ENCODE measurements at regions not wholly inside any gene's neighbourhood (a gene's known extent, or its start where the extent isn't known, plus 50 kb on each side); places are given as distances from the start of the nearest gene placed in this dataset.

DNA sequence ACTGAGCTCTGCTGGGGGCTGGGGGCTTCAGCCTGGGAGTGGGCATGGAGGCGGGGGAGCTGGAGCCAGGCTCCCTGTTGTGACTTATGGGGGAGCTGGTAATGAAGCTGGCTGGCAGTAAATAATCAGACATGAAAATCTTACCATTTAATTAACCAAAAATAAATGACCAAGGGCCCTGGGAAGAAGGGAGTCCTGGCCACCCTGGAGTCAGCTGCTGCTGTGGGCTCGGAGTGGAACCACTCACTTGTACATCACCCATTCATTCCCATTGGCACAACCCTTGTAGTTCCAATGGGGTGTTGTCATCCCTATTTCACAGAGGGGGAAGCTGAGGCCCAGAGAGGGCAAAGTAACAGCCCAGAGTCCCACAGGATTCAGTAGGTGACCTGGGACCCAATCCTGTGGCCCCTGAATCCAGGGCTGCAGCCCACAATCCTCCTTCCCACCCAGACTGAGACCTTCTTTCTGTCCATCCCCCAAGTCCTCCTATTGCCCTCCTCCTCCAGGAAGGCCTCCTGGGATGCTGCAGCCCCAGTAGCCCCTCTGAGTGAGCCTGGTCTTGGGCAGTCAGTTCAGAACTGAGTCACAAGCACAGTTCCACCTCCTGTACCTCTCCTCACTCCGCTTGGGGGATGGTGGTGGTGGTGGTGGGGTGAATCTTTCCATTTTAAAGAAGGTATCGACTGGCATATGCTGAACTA, 259.4 kb upstream of the MVB12B start:
- TF ChIP-seq POLR2A (IDR thresholded peaks at IDR 0.05; ENCODE audit: borderline replicate concordance, extremely low read depth, insufficient read depth, insufficient read length) (no peak), POLR2AphosphoS5 (IDR thresholded peaks at IDR 0.05; ENCODE audit: low read depth, low read length) (no peak)
- TF ChIP-seq, protein P1, sequence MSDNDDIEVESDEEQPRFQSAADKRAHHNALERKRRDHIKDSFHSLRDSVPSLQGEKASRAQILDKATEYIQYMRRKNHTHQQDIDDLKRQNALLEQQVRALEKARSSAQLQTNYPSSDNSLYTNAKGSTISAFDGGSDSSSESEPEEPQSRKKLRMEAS (IDR thresholded peaks at IDR 0.05), result no peak
- intact Hi-C loops (cut with micrococcal nuclease), result no loop called here
- Histone ChIP-seq H3K79me2 (ENCODE audit: insufficient read depth, low read length) (no peaks in the 10 kb centered on the region), H3K9me3 (ENCODE audit: control insufficient read depth in 1 of 2, insufficient read depth in 1 of 2, low read depth in 1 of 2, low read length in 2 of 2) (no peaks in the 10 kb centered on the region), H3K9me2 (ENCODE audit: insufficient read depth) (no peaks in the 10 kb centered on the region), H3K4me3 (replicated peaks in 1 of 2; ENCODE audit: low read depth in 1 of 2, low read length in 2 of 2) (no peak overlapping the region), H3K36me3 (ENCODE audit: control insufficient read depth in 1 of 2, insufficient read depth in 2 of 2, low read length in 2 of 2) (no peaks in the 10 kb centered on the region), H3K27ac (ENCODE audit: low read depth, low read length) (no peak overlapping the region), H2AFZ (ENCODE audit: low read depth, low read length, poor library complexity, severe bottlenecking) (no peak overlapping the region), H3K27me3 (ENCODE audit: insufficient read depth, low read length) (no peaks in the 10 kb centered on the region), H4K20me1 (ENCODE audit: insufficient read depth) (no peaks in the 10 kb centered on the region), H3K4me1 (ENCODE audit: control insufficient read depth in 1 of 2, insufficient read depth in 2 of 2, low read length in 2 of 2) (no peaks in the 10 kb centered on the region), H3K9ac (ENCODE audit: low read length) (no peak overlapping the region), H3K4me2 (ENCODE audit: low read length) (no peak overlapping the region)
- CTCF ChIA-PET, result no interaction called here
- RAD21 ChIA-PET (ENCODE audit: low non-redundant PET in 1 of 2, low total read pairs in 2 of 2, uncharacterized antibody in 2 of 2, unreplicated experiment in 2 of 2), result no interaction called here
- no peak for ATAC-seq
- POLR2A ChIA-PET, result no interaction called here
- no TSS peak for BruUV-seq (replicated peaks)
- DNase-seq (ENCODE audit: low read depth, low spot score), result no peak

DNA sequence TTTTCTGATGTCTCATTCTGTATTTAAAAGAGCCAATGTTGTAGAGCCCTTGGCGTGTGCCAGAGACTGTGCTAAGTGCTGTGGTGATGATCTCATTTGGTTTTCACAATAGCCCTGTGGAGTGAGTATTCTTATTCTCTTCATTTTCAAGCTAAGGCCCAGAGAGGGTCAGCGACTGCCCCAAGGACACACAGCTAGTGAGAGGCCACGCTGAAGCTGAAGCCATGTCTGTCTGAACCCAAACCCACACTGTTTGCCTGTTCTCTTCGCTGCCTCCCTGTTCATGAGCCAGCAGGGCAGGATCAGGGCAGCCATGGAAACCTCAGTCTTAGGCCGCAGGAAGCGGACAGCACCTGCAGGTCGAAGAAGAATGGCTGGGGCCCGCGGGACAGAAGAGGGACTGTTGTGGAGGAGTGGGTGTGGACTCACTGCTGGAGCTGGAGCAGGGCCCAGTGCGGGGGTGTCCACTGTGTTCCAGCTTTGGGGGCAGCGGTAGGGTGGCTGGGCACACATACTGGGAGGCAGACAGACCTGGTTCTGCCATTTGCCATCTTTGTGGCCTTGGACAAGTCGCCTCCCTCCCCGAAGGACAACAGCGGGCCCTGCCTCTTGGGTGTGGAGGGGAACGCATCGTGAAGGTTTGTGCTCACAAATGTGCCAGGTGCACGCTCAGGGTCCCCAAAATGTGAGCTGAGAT, 257.9 kb upstream of the MVB12B start:
- H3K27me3 ChIP-seq (ENCODE audit: insufficient read depth, low read length), result no peaks in the 10 kb centered on the region
- no peak overlapping the region for H2AFZ ChIP-seq (ENCODE audit: low read depth, low read length, poor library complexity, severe bottlenecking)
- H3K4me3 ChIP-seq (replicated peaks in 1 of 2; ENCODE audit: low read depth in 1 of 2, low read length in 2 of 2), result no peak overlapping the region
- no peak for DNase-seq (ENCODE audit: low read depth, low spot score)
- H3K4me1 ChIP-seq (ENCODE audit: control insufficient read depth in 1 of 2, insufficient read depth in 2 of 2, low read length in 2 of 2), result no peaks in the 10 kb centered on the region
- H3K36me3 ChIP-seq (ENCODE audit: control insufficient read depth in 1 of 2, insufficient read depth in 2 of 2, low read length in 2 of 2), result no peaks in the 10 kb centered on the region
- ChIA-PET POLR2A (no interaction called here), RAD21 (ENCODE audit: low non-redundant PET in 1 of 2, low total read pairs in 2 of 2, uncharacterized antibody in 2 of 2, unreplicated experiment in 2 of 2) (no interaction called here), CTCF (interaction anchor here (0.5 kb wide), 1 partner anchor 96 kb away, joined by 3 read pairs; no protein-coding TSS in a partner anchor)
- H3K27ac ChIP-seq (ENCODE audit: low read depth, low read length), result no peak overlapping the region
- intact Hi-C loops (cut with micrococcal nuclease), result no loop called here
- TF ChIP-seq SRF (IDR thresholded peaks at IDR 0.05; ENCODE audit: low read depth), result no peak
- no peak for TF ChIP-seq SP1 (IDR thresholded peaks at IDR 0.05; ENCODE audit: low read depth)
- TF ChIP-seq POLR2AphosphoS5 (IDR thresholded peaks at IDR 0.05; ENCODE audit: low read depth, low read length), result no peak
- TF ChIP-seq ZNF274 (IDR thresholded peaks at IDR 0.05; ENCODE audit: low read depth, low read length), result no peak
- TF ChIP-seq, protein P2, sequence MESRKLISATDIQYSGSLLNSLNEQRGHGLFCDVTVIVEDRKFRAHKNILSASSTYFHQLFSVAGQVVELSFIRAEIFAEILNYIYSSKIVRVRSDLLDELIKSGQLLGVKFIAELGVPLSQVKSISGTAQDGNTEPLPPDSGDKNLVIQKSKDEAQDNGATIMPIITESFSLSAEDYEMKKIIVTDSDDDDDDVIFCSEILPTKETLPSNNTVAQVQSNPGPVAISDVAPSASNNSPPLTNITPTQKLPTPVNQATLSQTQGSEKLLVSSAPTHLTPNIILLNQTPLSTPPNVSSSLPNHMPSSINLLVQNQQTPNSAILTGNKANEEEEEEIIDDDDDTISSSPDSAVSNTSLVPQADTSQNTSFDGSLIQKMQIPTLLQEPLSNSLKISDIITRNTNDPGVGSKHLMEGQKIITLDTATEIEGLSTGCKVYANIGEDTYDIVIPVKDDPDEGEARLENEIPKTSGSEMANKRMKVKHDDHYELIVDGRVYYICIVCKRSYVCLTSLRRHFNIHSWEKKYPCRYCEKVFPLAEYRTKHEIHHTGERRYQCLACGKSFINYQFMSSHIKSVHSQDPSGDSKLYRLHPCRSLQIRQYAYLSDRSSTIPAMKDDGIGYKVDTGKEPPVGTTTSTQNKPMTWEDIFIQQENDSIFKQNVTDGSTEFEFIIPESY (IDR thresholded peaks at IDR 0.05; ENCODE audit: extremely low read depth, insufficient replicate concordance, low read length), result no peak
- no peak for TF ChIP-seq TCF7L2 (IDR thresholded peaks at IDR 0.05; ENCODE audit: borderline replicate concordance, extremely low read depth, insufficient read depth, insufficient read length)
- no peak for TF ChIP-seq ZFX (IDR thresholded peaks at IDR 0.05)
- no peak for TF ChIP-seq EZH2phosphoT487 (IDR thresholded peaks at IDR 0.05; ENCODE audit: borderline replicate concordance)
- TF ChIP-seq POLR2A (IDR thresholded peaks at IDR 0.05; ENCODE audit: borderline replicate concordance, extremely low read depth, insufficient read depth, insufficient read length), result no peak
- TF ChIP-seq, protein P3, sequence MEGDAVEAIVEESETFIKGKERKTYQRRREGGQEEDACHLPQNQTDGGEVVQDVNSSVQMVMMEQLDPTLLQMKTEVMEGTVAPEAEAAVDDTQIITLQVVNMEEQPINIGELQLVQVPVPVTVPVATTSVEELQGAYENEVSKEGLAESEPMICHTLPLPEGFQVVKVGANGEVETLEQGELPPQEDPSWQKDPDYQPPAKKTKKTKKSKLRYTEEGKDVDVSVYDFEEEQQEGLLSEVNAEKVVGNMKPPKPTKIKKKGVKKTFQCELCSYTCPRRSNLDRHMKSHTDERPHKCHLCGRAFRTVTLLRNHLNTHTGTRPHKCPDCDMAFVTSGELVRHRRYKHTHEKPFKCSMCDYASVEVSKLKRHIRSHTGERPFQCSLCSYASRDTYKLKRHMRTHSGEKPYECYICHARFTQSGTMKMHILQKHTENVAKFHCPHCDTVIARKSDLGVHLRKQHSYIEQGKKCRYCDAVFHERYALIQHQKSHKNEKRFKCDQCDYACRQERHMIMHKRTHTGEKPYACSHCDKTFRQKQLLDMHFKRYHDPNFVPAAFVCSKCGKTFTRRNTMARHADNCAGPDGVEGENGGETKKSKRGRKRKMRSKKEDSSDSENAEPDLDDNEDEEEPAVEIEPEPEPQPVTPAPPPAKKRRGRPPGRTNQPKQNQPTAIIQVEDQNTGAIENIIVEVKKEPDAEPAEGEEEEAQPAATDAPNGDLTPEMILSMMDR (IDR thresholded peaks at IDR 0.05 in 2 of 3, conservative IDR thresholded peaks at IDR 0.05 in 1 of 3; ENCODE audit: borderline replicate concordance in 1 of 3, insufficient read depth in 1 of 3, low read depth in 2 of 3, low read length in 2 of 3), result no peak
- no peak for TF ChIP-seq EGR1 (IDR thresholded peaks at IDR 0.05; ENCODE audit: low read depth)
- H3K9me3 ChIP-seq (ENCODE audit: control insufficient read depth in 1 of 2, insufficient read depth in 1 of 2, low read depth in 1 of 2, low read length in 2 of 2), result no peaks in the 10 kb centered on the region
- ATAC-seq, result no peak
- H3K9me2 ChIP-seq (ENCODE audit: insufficient read depth), result no peaks in the 10 kb centered on the region
- no peaks in the 10 kb centered on the region for H4K20me1 ChIP-seq (ENCODE audit: insufficient read depth)
- H3K79me2 ChIP-seq (ENCODE audit: insufficient read depth, low read length), result no peaks in the 10 kb centered on the region
- H3K4me2 ChIP-seq (ENCODE audit: low read length), result no peak overlapping the region
- BruUV-seq (replicated peaks), result no TSS peak
- H3K9ac ChIP-seq (ENCODE audit: low read length), result no peak overlapping the region

All from HCT116 (cell line).